ENCODE measurements at regions not wholly inside any gene's neighbourhood (a gene's known extent, or its start where the extent isn't known, plus 50 kb on each side); places are given as distances from the start of the nearest gene placed in this dataset.

- no peak overlapping the region for H3T11ph ChIP-seq (ENCODE audit: low read length)
- H3K27ac ChIP-seq (ENCODE audit: insufficient read length, low read depth, low read length): no peak overlapping the region
- no peak overlapping the region for H2BK120ac ChIP-seq (ENCODE audit: low read depth, low read length, poor library complexity, severe bottlenecking)
- no peak for DNase-seq
- WGBS (ENCODE audit: extremely low coverage, insufficient read length, low lambda C conversion rate): no CpG with 5 or more reads among the region's 7 CpGs
- H3K23me2 ChIP-seq (ENCODE audit: insufficient read length, low read depth, low read length, poor library complexity, severe bottlenecking): no peaks in the 10 kb centered on the region
- peaks cover 0 to 22% (median 9%) of the 10 kb centered on the region in 3 experiments; a peak in 5 of 7 replicates for H3K36me3 Mint-ChIP-seq (ENCODE audit: insufficient read depth in 1 of 3, low read depth in 3 of 3)
- H3K4me2 ChIP-seq (ENCODE audit: insufficient read depth, insufficient read length, low read length): no peak overlapping the region
- no peak overlapping the region for H4K5ac ChIP-seq (ENCODE audit: insufficient read length, low read depth, low read length)
- peaks cover 58 to 91% of the 10 kb centered on the region in 2 experiments for H3K9me3 Mint-ChIP-seq
- no peak overlapping the region for H3K18ac ChIP-seq (ENCODE audit: insufficient read length, low read depth, low read length)
- H3K4me3 Mint-ChIP-seq: no peak overlapping the region
- H2BK15ac ChIP-seq (ENCODE audit: low read depth, low read length): no peak overlapping the region
- no peaks in the 10 kb centered on the region for H3K27me3 ChIP-seq (ENCODE audit: insufficient read depth, low read length)
- no peak overlapping the region for H2BK20ac ChIP-seq (ENCODE audit: low read depth, low read length, poor library complexity, severe bottlenecking)
- peaks cover 6% of the 10 kb centered on the region for H3K9me3 ChIP-seq (ENCODE audit: control insufficient read depth, low read depth, low read length)
- no peak overlapping the region for H3K9ac ChIP-seq (ENCODE audit: extremely low read depth, insufficient read length, low read length)
- H4K91ac ChIP-seq (ENCODE audit: insufficient read length, low read depth, low read length): no peak overlapping the region
- H3K79me1 ChIP-seq (ENCODE audit: insufficient read depth, low read depth, low read length, poor library complexity, severe bottlenecking): no peaks in the 10 kb centered on the region
- H3K27me3 Mint-ChIP-seq (ENCODE audit: low read depth): peaks cover 3% of the 10 kb centered on the region
- no peak overlapping the region for H2AK5ac ChIP-seq (ENCODE audit: insufficient read length, low read length)
- no peaks in the 10 kb centered on the region for H3K4me1 Mint-ChIP-seq
- H2AFZ ChIP-seq (ENCODE audit: low read length): no peak overlapping the region
- H3K56ac ChIP-seq (ENCODE audit: insufficient read length, low read depth, low read length): no peak overlapping the region
- no peaks in the 10 kb centered on the region for H3K79me2 ChIP-seq (ENCODE audit: insufficient read depth, low read length)
- H3K27ac Mint-ChIP-seq: no peak overlapping the region
- H3K4me1 ChIP-seq (ENCODE audit: insufficient read depth, low read length): no peaks in the 10 kb centered on the region
- no peak overlapping the region for H3K23ac ChIP-seq (ENCODE audit: insufficient read length, low read depth, low read length)
- H2BK12ac ChIP-seq (ENCODE audit: insufficient read length, low read depth, low read length): no peak overlapping the region
- no peak overlapping the region for H4K8ac ChIP-seq (replicated peaks; ENCODE audit: insufficient read length, low read depth, low read length)
- no peak for TF ChIP-seq CTCF (conservative IDR thresholded peaks at IDR 0.05)
- H3K4ac ChIP-seq (ENCODE audit: low read depth, low read length): no peak overlapping the region
- H4K20me1 ChIP-seq (ENCODE audit: control insufficient read depth, insufficient read depth, insufficient read length): no peaks in the 10 kb centered on the region
- no peak overlapping the region for H3K14ac ChIP-seq (ENCODE audit: insufficient read depth, low read length)
- H2BK5ac ChIP-seq (ENCODE audit: insufficient read length, low read length): no peak overlapping the region
Measured at GRCh38 chr7:4338556-4338955, 343.5 kb upstream of the FOXK1 start.

Measured in H9 (cell line).